Vagina (tissue), 2 donors: ENCODE measurements at regions not wholly inside any gene's neighbourhood (a gene's known extent, or its start where the extent isn't known, plus 50 kb on each side); places are given as distances from the start of the nearest gene placed in this dataset.

Source experiments
- POLR2A ChIP-seq, 2 donors: fragments of 450-650 bp; IDR thresholded peaks; one replicate each; pipeline ENCODE4 v1.6.1; 2017; ENCODE audit warnings: antibody characterized with exemption in 2 of 2, mild to moderate bottlenecking in 2 of 2, moderate library complexity in 2 of 2
- POLR2AphosphoS5 ChIP-seq, 2 donors: sonication (generic); formaldehyde crosslinking; IDR thresholded peaks; one replicate each; pipeline ENCODE4 v1.9.0; 2017; ENCODE audit warnings: antibody characterized with exemption in 2 of 2, mild to moderate bottlenecking in 2 of 2, low read depth in 1 of 2; ENCODE audit not compliant: insufficient read depth in 1 of 2
- TF ChIP-seq, protein P1 (sequence below), 3 experiments: fragments of 450-650 bp in 2 of 3; fragments of 200-600 bp in 1 of 3; sonication (generic) in 1 of 3; IDR thresholded peaks; one replicate each; pipeline ENCODE4 v1.5.1; 2017 to 2019; ENCODE audit warnings: antibody characterized with exemption in 3 of 3, mild to moderate bottlenecking in 2 of 3, moderate library complexity in 2 of 3

DNA sequence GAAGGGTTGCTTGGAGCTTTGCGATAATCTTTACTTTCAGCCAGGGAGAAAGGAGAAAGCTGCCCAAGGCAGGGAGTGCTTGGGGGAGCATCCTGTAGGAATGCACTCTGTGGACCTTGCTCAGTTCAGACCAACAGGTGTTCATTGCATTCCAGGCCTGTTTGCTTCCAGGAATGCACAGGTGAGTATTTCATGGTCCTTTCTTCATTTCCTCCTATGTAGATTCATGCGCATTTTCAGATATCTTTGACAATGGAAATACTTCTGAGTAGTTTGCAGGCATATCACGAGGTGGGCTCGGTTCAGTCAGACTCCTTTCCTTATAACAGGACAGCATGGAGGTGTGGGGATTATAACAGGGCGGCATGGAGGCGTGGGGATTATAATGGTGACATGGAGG is 254.8 kb downstream of the FGF9 start:
- TF ChIP-seq, protein P1, sequence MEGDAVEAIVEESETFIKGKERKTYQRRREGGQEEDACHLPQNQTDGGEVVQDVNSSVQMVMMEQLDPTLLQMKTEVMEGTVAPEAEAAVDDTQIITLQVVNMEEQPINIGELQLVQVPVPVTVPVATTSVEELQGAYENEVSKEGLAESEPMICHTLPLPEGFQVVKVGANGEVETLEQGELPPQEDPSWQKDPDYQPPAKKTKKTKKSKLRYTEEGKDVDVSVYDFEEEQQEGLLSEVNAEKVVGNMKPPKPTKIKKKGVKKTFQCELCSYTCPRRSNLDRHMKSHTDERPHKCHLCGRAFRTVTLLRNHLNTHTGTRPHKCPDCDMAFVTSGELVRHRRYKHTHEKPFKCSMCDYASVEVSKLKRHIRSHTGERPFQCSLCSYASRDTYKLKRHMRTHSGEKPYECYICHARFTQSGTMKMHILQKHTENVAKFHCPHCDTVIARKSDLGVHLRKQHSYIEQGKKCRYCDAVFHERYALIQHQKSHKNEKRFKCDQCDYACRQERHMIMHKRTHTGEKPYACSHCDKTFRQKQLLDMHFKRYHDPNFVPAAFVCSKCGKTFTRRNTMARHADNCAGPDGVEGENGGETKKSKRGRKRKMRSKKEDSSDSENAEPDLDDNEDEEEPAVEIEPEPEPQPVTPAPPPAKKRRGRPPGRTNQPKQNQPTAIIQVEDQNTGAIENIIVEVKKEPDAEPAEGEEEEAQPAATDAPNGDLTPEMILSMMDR (IDR thresholded peaks at IDR 0.05) = no peak
- TF ChIP-seq POLR2A (IDR thresholded peaks at IDR 0.05) = no peak
- TF ChIP-seq POLR2AphosphoS5 (IDR thresholded peaks at IDR 0.05; ENCODE audit: insufficient read depth in 1 of 2, low read depth in 1 of 2) = no peak
